ENCODE measurements at regions not wholly inside any gene's neighbourhood (a gene's known extent, or its start where the extent isn't known, plus 50 kb on each side); places are given as distances from the start of the nearest gene placed in this dataset.

DNA sequence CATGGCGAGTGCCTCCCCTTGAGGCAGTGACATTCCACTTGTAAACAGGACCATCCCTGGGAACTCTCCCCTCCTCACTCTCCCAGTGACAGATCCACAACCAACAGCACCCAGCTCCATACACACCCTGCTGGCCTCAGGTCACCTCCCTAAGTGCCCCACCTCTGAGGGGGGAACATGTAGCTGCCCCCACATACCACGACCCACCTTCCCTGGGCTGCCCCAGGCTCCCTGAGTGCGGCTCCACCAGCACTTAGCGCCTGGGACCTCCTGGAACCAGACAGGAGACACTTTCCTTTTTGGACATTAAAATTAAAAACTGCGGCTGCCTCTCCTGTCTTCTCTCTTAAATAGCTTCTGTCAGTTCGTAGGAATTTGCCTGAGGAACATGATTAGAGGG, 1140.1 kb downstream of the BRD1 start:
- Mint-ChIP-seq H3K36me3 (ENCODE audit: insufficient read depth) (no peaks in the 10 kb centered on the region), H3K4me3 (no peak overlapping the region), H3K4me1 (ENCODE audit: low read depth) (no peaks in the 10 kb centered on the region), H3K27me3 (ENCODE audit: low read depth) (no peaks in the 10 kb centered on the region), H3K9me3 (no peaks in the 10 kb centered on the region)
- ATAC-seq, result no peak
- DNase-seq, result no peak

DNA sequence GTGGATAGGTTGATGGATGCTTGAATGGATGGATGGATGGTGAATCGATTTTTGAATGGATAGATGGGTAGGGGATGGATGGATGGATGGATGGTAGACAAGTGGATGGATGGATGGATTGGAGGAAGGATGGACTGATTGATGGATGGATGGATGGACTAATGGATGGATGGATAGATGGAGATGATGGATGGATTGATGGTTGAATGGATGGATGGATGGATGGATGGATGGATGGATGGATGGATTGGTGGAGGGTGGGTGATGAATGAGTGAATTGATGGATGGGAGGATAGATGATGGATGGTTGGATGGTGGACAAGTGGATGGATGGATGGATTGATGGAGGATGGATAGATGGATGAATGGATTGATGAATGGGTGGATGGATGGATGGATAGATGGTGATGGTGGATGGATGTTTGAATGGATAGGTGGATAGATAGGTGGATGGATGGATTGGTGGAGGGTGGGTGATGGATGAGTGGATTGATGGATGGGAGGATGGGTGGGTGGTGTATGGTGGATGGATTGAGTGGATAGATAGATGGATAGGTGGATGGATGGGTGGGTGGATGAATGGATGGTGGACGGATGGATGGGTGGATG, 1140.9 kb downstream of the BRD1 start:
- no peak overlapping the region for H3K4me3 Mint-ChIP-seq
- no peaks in the 10 kb centered on the region for H3K4me1 Mint-ChIP-seq (ENCODE audit: low read depth)
- ATAC-seq, result no peak
- no peaks in the 10 kb centered on the region for H3K36me3 Mint-ChIP-seq (ENCODE audit: insufficient read depth)
- no peaks in the 10 kb centered on the region for H3K9me3 Mint-ChIP-seq
- DNase-seq, result no peak
- H3K27me3 Mint-ChIP-seq (ENCODE audit: low read depth), result no peaks in the 10 kb centered on the region

DNA sequence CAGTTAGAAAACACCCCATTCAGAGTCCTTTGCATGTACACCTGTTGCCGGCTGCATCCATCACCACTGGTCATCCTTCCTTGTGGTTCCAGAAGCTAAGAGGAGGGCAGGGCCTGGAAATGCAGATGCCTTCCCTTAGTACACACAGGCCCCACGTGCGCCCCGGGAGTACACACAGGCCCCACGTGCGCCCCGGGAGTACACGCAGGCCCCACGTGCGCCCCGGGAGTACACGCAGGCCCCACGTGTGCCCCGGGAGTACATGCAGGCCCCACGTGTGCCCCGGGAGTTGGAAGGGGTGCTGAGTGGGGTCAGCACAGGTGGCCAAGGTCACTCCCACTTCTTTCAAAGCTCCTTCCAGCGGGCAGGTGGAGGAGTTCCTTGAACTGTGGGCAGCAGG, 1141.9 kb downstream of the BRD1 start:
- Mint-ChIP-seq H3K4me3 (no peak overlapping the region), H3K4me1 (ENCODE audit: low read depth) (no peaks in the 10 kb centered on the region), H3K36me3 (ENCODE audit: insufficient read depth) (no peaks in the 10 kb centered on the region), H3K27me3 (ENCODE audit: low read depth) (no peaks in the 10 kb centered on the region), H3K9me3 (no peaks in the 10 kb centered on the region)
- DNase-seq (no peak), ATAC-seq (no peak)

DNA sequence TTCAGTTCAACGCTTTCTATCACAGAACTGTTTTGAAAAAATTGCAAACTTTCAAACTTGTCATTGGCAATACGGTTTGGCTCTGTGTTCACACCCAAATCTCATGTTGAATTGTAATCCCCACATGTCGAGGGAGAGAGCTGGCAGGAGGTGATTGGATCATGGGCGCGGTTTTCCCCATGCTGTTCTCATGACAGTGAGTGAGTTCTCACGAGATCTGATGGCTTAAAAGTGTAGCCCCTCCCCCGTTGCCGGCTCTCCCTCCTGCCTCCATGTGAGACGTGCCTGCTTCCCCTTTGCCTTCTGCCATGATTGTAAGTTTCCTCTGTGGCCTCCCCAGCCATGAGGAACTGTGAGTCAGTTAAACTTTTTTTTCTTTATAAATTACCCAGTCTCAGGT, 1144.0 kb downstream of the BRD1 start:
- H3K4me1 Mint-ChIP-seq (ENCODE audit: low read depth), result no peaks in the 10 kb centered on the region
- no peaks in the 10 kb centered on the region for H3K27me3 Mint-ChIP-seq (ENCODE audit: low read depth)
- no peaks in the 10 kb centered on the region for H3K36me3 Mint-ChIP-seq (ENCODE audit: insufficient read depth)
- no peak for ATAC-seq
- no peak for DNase-seq
- no peaks in the 10 kb centered on the region for H3K9me3 Mint-ChIP-seq
- no peak overlapping the region for H3K4me3 Mint-ChIP-seq

DNA sequence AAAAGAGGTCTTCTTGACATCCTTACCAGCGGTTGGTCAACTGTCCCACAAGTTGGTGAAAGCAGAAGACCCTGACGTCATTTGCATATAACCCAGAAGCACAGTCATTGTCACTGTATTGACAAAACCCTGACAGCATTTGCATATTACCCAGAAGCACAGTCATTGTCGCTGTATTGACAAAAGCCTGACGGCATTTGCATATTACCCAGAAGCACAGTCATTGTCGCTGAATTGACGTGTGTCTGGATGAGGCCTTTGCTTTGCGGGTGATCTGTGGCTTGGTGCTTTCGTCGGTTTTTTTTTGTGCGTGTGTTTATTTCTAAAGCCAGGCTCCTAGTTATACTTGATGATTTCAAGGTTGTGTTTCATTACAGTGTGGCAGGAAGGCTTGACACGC, 1145.2 kb downstream of the BRD1 start:
- H3K4me3 Mint-ChIP-seq, result no peak overlapping the region
- H3K9me3 Mint-ChIP-seq, result no peaks in the 10 kb centered on the region
- no peak for DNase-seq
- H3K36me3 Mint-ChIP-seq (ENCODE audit: insufficient read depth), result no peaks in the 10 kb centered on the region
- H3K27me3 Mint-ChIP-seq (ENCODE audit: low read depth), result peaks cover 3% of the 10 kb centered on the region
- no peaks in the 10 kb centered on the region for H3K4me1 Mint-ChIP-seq (ENCODE audit: low read depth)
- ATAC-seq, result no peak

DNA sequence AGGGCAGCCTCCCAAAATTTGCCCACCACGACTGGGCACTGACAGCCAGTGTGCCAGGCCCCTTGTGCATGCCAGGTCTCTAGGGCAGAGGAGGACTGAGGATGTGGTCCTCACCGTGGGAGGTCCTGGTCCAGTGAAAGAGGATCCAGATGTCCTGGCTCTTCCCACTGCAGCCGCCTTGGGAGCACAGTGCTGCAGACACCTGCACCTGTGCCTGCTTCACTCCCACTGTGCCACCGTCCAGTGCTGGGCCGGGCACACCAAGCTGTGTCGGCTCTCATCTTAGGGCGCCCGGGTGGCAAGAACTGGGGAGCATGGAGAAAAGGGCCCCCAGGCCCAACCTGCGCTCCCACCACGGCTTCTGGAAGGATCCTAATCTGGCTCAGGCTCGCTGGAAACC, 1147.1 kb downstream of the BRD1 start:
- ATAC-seq (no peak), DNase-seq (no peak)
- Mint-ChIP-seq H3K4me1 (ENCODE audit: low read depth) (no peaks in the 10 kb centered on the region), H3K36me3 (ENCODE audit: insufficient read depth) (no peaks in the 10 kb centered on the region), H3K9me3 (no peaks in the 10 kb centered on the region), H3K4me3 (no peak overlapping the region), H3K27me3 (ENCODE audit: low read depth) (peaks cover 3% of the 10 kb centered on the region)

DNA sequence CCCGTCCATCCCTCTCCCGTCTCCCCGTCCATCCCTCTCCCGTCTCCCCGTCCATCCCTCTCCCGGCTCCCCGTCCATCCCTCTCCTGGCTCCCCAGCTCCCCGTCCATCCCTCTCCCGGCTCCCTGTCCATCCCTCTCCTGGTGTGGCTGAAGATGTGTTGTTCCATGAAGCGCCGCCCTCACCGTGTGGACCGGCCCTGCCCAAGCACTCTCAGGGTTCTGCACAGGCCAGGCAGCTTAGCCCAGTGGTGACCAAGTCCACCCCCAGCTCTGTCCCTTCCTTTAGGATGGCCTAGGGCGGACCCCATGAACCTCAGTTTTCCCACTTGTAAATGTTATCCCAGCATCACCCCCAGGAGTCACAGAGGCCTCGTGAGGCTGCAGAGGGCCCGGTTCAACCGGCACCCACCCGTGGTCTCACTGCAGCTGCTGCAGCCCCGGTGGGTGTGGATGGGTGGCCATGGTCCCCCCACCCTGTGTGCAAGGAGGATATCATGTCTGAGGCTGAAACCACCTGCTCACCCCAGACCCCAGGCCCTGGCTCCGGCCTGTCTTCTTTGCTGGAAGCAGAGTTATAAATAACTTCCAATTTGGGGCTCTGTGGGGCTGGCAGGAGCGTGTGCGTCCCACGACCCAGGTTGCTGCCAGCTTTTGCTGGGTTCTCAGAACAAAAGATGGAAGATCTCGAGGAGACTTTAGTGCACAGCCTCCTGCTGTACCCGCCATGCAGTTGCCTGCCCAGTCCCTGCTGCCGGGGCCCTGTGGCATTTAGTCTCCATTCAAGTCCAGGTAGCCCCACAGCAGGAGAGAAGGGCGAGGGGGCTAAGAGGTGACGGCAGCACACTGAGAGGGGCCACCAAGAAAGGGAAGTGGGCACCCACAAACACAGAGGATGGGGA, 1147.8 kb downstream of the BRD1 start:
- no peak for ATAC-seq

DNA sequence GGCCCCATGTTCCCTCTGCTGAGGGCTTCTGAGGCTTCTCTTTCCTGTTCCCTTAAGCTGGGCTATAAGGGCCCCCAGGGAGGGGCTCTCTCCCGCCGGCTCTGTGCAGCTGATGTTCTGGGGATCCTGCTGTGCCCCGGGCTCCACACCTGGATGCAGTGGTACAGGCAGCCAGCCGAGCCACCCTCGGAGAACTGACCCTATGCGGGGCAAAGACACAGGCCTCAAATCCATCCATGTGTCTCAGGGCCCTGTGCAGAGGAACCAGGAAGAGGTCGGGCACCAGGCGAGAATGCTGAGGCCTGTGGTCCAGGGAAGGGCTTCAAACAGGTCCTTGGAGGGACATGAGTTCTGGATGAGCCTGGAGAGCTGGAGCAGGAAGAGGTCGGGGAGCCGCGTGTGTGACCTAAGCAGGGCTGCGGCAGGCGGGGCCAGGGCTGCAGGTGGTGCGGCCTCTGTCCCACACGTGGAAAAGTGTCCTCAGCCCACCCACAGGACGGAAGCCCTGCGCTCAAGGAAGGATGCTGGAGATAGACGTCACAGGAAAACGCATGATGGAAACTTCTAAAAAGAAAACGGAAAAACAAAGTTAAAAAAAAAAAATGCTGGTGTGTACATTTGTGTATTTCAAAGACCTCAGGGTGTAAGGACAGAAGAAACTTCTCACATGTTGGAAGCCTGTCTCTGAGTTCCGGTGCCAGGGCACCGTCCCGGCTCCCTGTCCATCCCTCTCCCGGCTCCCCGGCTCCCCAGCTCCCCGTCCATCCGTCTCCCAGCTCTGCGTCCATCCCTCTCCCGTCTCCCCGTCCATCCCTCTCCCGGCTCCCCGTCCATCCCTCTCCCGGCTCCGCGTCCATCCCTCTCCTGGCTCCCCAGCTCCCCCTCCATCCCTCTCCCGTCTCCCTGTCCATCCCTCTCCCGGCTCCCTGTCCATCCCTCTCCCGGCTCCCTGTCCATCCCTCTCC, 1149.2 kb downstream of the BRD1 start:
- Mint-ChIP-seq H3K27me3 (ENCODE audit: low read depth) (peaks cover 3% of the 10 kb centered on the region), H3K9me3 (no peaks in the 10 kb centered on the region), H3K4me3 (no peak overlapping the region), H3K4me1 (ENCODE audit: low read depth) (no peaks in the 10 kb centered on the region), H3K36me3 (ENCODE audit: insufficient read depth) (no peaks in the 10 kb centered on the region)
- no peak for DNase-seq
- ATAC-seq, result no peak

More for the DNA sequence above, 1147.8 kb downstream of the BRD1 start:
- H3K4me3 Mint-ChIP-seq, result no peak overlapping the region
- no peaks in the 10 kb centered on the region for H3K9me3 Mint-ChIP-seq
- no peak for DNase-seq
- no peaks in the 10 kb centered on the region for H3K36me3 Mint-ChIP-seq (ENCODE audit: insufficient read depth)
- no peaks in the 10 kb centered on the region for H3K4me1 Mint-ChIP-seq (ENCODE audit: low read depth)
- H3K27me3 Mint-ChIP-seq (ENCODE audit: low read depth), result peaks cover 3% of the 10 kb centered on the region

DNA sequence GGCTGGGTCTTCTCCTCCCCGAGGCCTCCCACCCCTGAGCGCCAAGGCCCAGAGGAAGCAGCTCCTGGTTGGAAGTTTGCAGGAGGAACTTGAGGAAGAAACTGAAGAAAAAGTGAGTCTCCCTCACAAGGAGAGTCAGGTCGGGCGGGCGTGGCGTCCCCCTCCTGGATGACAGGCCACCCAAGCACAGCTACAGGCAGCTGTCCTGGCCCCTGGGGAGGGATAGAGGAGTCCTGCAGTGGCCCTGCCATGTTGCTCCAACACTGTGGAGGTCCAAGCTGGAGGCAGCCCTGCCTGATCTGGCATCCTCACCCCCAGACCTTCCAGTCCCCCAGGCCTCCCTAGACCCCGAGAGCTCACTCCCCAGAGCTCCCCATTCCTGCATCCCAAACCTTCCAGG, 1150.1 kb downstream of the BRD1 start:
- Mint-ChIP-seq H3K4me1 (ENCODE audit: low read depth) (no peaks in the 10 kb centered on the region), H3K9me3 (peaks cover 8% of the 10 kb centered on the region), H3K27me3 (ENCODE audit: low read depth) (peaks cover 3% of the 10 kb centered on the region), H3K4me3 (no peak overlapping the region), H3K36me3 (ENCODE audit: insufficient read depth) (no peaks in the 10 kb centered on the region)
- ATAC-seq, result no peak
- no peak for DNase-seq

DNA sequence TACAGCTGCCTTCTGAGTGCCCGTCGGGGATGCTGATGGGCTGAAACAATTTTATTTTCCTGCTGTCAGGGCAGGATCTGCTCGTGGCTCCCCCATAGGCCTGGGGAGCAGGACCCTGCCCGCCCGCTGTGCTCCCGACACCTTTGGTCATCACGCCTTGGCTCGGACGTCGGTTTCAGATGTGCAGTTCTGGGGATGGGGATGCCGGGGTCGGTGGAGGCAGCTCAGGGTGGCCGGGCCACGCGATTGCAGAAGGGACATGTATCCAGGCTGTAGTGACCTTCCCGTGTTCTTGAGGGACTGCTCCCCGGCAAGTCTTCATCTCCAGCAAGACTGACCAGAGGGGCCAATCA, 1150.5 kb downstream of the BRD1 start:
- H3K27me3 Mint-ChIP-seq (ENCODE audit: low read depth), result peaks cover 3% of the 10 kb centered on the region
- DNase-seq (no peak), ATAC-seq (no peak)
- no peak overlapping the region for H3K4me3 Mint-ChIP-seq
- no peaks in the 10 kb centered on the region for H3K4me1 Mint-ChIP-seq (ENCODE audit: low read depth)
- H3K36me3 Mint-ChIP-seq (ENCODE audit: insufficient read depth), result no peaks in the 10 kb centered on the region
- H3K9me3 Mint-ChIP-seq, result peaks cover 13% of the 10 kb centered on the region

DNA sequence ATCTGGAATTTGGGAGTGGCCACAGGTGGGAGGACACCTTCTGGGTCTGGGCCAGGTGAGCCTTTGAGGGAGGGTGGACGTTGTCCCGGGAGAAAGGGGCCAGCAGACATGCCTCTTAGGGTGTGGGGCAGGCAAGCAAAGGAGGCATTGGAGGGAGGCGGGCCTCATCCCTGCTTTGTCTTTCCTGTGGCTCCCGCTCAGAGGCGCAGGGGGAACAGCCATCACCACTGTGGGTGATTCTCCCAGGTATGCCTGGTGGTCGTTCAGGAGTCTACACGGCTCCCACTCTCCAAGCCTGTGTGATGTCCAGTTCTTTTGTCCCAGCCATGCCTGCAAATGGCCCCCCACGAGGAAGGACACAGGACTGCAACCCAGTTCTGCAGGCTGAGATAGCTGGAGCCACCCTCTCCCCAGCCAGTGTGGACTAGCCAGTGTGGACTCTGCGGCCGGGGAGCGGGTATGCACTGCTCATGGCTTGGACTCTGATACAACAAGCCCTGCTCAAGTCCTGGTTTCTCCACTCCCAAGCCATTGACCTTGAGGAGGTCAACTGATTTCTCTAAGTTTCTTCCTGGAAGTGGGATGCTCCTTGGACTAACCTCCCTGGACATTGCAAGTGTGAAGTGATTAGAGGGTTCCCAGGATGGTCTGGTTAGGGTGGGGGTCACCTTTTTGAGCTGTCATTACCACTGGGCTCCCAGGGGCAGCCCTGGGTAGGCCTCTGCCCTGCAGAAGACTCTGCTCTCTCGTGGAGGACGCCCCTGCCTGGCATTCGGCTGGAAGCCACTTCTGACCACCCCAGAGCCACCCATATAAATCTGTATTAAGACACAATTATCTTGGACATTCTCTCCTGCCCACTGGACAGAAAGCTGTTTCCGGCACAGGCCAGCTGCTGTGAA, 1151.2 kb downstream of the BRD1 start:
- H3K4me3 Mint-ChIP-seq, result no peak overlapping the region
- ATAC-seq (no peak), DNase-seq (no peak)
- H3K4me1 Mint-ChIP-seq (ENCODE audit: low read depth), result no peaks in the 10 kb centered on the region
- H3K27me3 Mint-ChIP-seq (ENCODE audit: low read depth), result peaks cover 3% of the 10 kb centered on the region
- H3K9me3 Mint-ChIP-seq, result peaks cover 15% of the 10 kb centered on the region
- H3K36me3 Mint-ChIP-seq (ENCODE audit: insufficient read depth), result no peaks in the 10 kb centered on the region

DNA sequence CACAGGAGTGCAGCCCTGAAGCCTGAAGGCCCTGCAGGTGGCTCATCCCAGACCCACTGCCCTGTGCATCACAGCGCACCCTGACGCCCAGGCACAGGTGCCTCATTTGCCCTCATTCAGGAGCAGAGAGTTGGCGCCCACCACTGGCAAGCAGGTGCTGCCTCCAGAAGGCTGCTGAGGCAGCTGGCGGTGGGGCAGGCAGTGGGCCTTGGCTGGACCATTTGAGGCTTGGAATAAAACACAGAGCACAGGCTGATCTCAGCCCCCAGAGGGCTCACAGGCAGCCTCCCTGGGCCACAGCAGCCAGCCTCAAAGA, 1151.9 kb downstream of the BRD1 start:
- H3K4me1 Mint-ChIP-seq (ENCODE audit: low read depth), result no peaks in the 10 kb centered on the region
- H3K4me3 Mint-ChIP-seq, result no peak overlapping the region
- H3K9me3 Mint-ChIP-seq, result peaks cover 15% of the 10 kb centered on the region
- H3K36me3 Mint-ChIP-seq (ENCODE audit: insufficient read depth), result no peaks in the 10 kb centered on the region
- peaks cover 3% of the 10 kb centered on the region for H3K27me3 Mint-ChIP-seq (ENCODE audit: low read depth)
- ATAC-seq (no peak), DNase-seq (no peak)

DNA sequence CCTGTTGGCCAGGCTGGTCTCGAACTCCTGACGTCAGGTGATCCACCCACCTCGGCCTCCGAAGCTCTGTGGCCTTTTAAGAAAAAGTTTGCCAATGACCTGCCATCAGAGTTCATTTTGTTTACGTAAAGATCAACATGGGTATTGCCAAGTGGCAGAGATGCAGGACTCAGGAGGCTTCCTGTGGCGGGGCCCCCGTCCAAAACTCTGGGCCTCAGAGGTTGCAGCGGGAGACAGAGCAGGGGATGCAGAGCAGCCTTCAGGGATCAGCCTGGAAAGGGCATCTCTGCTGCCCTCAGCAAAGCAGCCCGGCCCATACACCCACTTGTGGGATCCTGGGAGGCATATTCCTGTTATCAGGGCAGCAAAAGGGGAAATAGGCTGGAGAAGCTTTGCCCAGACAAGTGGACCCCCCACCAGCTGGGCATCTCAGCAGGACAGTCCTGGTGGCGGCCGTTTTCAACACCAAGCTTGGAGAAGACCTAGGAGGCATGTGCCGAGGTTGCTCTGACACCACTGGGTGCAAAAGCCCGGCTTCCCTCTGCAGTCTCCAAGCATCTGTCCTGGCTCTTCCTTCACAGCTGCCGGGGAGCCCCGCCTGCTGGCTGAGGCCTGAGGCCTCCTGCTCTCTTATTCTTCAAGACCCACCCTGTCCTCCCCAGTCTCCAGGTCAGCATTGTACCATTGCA, 1152.4 kb downstream of the BRD1 start:
- no peak for ATAC-seq
- Mint-ChIP-seq H3K36me3 (ENCODE audit: insufficient read depth) (no peaks in the 10 kb centered on the region), H3K9me3 (peaks cover 15% of the 10 kb centered on the region), H3K4me1 (ENCODE audit: low read depth) (no peaks in the 10 kb centered on the region), H3K27me3 (ENCODE audit: low read depth) (peaks cover 3% of the 10 kb centered on the region), H3K4me3 (no peak overlapping the region)
- DNase-seq, result no peak
